Loucy (cell line): ENCODE measurements at regions not wholly inside any gene's neighbourhood (a gene's known extent, or its start where the extent isn't known, plus 50 kb on each side); places are given as distances from the start of the nearest gene placed in this dataset.

Experiments used
- H2AFZ ChIP-seq: fragments of 200-600 bp; sonication (generic); 2 replicates; pipeline ENCODE4 v1.6.0; 2016; ENCODE audit warnings: antibody characterized with exemption, mild to moderate bottlenecking, low read length, moderate library complexity
- H3F3A ChIP-seq: fragments of 200-600 bp; 2 replicates; pipeline ENCODE4 v1.6.0; 2016; ENCODE audit warnings: antibody characterized with exemption, low read depth, mild to moderate bottlenecking
- H3K27me3 ChIP-seq: fragments of 200-600 bp; sonication (generic); 2 replicates; pipeline ENCODE4 v1.6.1; 2014; ENCODE audit warnings: low read length, mild to moderate bottlenecking; ENCODE audit not compliant: insufficient read depth, poor library complexity, severe bottlenecking
- H3K36me3 ChIP-seq: fragments of 200-600 bp; sonication (generic); 2 replicates; pipeline ENCODE4 v1.6.1; 2016; ENCODE audit warnings: low read length; ENCODE audit not compliant: insufficient read depth
- H3K4me1 ChIP-seq: fragments of 200-600 bp; sonication (generic); 2 replicates; pipeline ENCODE4 v1.5.1; 2014; ENCODE audit warnings: low read length, mild to moderate bottlenecking; ENCODE audit not compliant: insufficient read depth, poor library complexity, severe bottlenecking
- H3K4me2 ChIP-seq: fragments of 200-600 bp; sonication (generic); 2 replicates; pipeline ENCODE4 v1.6.0; 2014; ENCODE audit warnings: antibody characterized with exemption, low read length, low read depth, mild to moderate bottlenecking; ENCODE audit not compliant: poor library complexity, severe bottlenecking
- H3K4me3 ChIP-seq: fragments of 200-600 bp; sonication (generic); 2 replicates; pipeline ENCODE4 v1.5.1; 2014; ENCODE audit warnings: low read length, mild to moderate bottlenecking, mixed read lengths; ENCODE audit not compliant: poor library complexity, severe bottlenecking
- H3K79me2 ChIP-seq: fragments of 200-600 bp; sonication (generic); 2 replicates; pipeline ENCODE4 v1.6.1; 2014; ENCODE audit warnings: low read length; ENCODE audit not compliant: insufficient read depth
- H3K9ac ChIP-seq: fragments of 200-600 bp; sonication (generic); 2 replicates; pipeline ENCODE4 v1.6.0; 2014; ENCODE audit warnings: mild to moderate bottlenecking, low read depth, low read length, moderate library complexity; ENCODE audit not compliant: poor library complexity, severe bottlenecking
- H3K9me2 ChIP-seq: fragments of 200-600 bp; sonication (generic); replicated peaks from 2 replicates; pipeline ENCODE4 v1.6.1; 2016; ENCODE audit warnings: low read depth, low read length, mixed read lengths
- H3K9me3 ChIP-seq: fragments of 200-600 bp; sonication (generic); 2 replicates; pipeline ENCODE4 v1.6.1; 2014; ENCODE audit warnings: mild to moderate bottlenecking, antibody characterized with exemption, low read length, low read depth; ENCODE audit not compliant: insufficient read depth
- H4K20me1 ChIP-seq: fragments of 200-600 bp; sonication (generic); 2 replicates; pipeline ENCODE4 v1.6.0; 2014; ENCODE audit warnings: antibody characterized with exemption, low read length, mild to moderate bottlenecking; ENCODE audit not compliant: insufficient read depth, poor library complexity, severe bottlenecking
- EZH2phosphoT487 ChIP-seq: fragments of 200-600 bp; IDR thresholded peaks from 2 replicates; pipeline ENCODE4 v1.6.1; 2018; ENCODE audit warnings: antibody characterized with exemption, mild to moderate bottlenecking, moderate library complexity, borderline replicate concordance
- TF ChIP-seq, protein P1 (sequence below): fragments of 200-600 bp; sonication (generic); conservative IDR thresholded peaks from 2 replicates; pipeline ENCODE4 v1.5.1; 2014; ENCODE audit warnings: mild to moderate bottlenecking, antibody characterized with exemption, low read length

DNA sequence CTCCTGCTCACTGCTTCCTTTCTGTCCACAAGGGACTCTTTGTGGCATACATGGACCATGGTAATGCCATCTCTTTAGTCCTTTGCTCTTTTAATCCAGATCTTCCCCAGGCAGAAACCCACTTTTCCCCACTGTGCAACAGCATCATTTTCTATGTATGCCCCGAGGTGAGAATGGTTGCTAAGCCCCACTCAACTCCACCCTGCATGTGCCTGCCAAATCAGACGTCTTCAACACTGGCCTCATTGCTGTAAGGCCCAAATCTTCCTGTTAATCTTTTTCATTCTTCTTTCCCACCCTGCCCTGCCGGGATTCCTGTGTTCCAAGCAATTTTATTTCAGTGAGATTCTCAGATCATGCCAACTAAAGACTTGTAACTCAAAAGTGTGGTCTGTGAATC is 328.4 kb downstream of the PAX3 start:
- no peaks in the 10 kb centered on the region for H4K20me1 ChIP-seq
- H3K4me2 ChIP-seq, result no peak overlapping the region
- TF ChIP-seq, protein P1, sequence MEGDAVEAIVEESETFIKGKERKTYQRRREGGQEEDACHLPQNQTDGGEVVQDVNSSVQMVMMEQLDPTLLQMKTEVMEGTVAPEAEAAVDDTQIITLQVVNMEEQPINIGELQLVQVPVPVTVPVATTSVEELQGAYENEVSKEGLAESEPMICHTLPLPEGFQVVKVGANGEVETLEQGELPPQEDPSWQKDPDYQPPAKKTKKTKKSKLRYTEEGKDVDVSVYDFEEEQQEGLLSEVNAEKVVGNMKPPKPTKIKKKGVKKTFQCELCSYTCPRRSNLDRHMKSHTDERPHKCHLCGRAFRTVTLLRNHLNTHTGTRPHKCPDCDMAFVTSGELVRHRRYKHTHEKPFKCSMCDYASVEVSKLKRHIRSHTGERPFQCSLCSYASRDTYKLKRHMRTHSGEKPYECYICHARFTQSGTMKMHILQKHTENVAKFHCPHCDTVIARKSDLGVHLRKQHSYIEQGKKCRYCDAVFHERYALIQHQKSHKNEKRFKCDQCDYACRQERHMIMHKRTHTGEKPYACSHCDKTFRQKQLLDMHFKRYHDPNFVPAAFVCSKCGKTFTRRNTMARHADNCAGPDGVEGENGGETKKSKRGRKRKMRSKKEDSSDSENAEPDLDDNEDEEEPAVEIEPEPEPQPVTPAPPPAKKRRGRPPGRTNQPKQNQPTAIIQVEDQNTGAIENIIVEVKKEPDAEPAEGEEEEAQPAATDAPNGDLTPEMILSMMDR, result no peak
- TF ChIP-seq EZH2phosphoT487, result no peak
- H3K36me3 ChIP-seq, result no peaks in the 10 kb centered on the region
- H3K79me2 ChIP-seq, result no peaks in the 10 kb centered on the region
- H2AFZ ChIP-seq, result no peak overlapping the region
- H3K9me2 ChIP-seq, result no peaks in the 10 kb centered on the region
- no peaks in the 10 kb centered on the region for H3K9me3 ChIP-seq
- H3K4me1 ChIP-seq, result no peaks in the 10 kb centered on the region
- H3K9ac ChIP-seq, result no peak overlapping the region
- H3K4me3 ChIP-seq, result no peak overlapping the region
- H3K27me3 ChIP-seq, result no peaks in the 10 kb centered on the region
- no peaks in the 10 kb centered on the region for H3F3A ChIP-seq

DNA sequence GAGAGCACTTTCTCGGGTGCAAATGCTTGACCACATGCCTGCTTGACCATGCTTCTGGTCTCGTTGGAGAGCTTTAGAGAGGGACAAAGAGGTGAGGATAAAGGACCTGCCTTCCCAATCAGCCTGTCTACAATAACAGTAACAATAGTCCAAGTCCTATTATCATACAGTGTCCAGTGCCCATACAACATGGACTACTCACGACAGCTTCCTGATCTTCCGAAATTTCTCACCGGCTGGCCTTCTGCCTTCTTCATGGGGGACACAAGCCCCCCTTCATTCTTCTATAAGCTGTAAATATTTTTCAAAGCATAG is 329.0 kb downstream of the PAX3 start:
- Histone ChIP-seq H3K4me2 (no peak overlapping the region), H3K9me3 (no peaks in the 10 kb centered on the region), H3F3A (no peaks in the 10 kb centered on the region), H3K4me1 (no peaks in the 10 kb centered on the region), H3K27me3 (no peaks in the 10 kb centered on the region), H4K20me1 (no peaks in the 10 kb centered on the region), H3K36me3 (no peaks in the 10 kb centered on the region), H3K9ac (no peak overlapping the region), H3K9me2 (no peaks in the 10 kb centered on the region), H3K79me2 (no peaks in the 10 kb centered on the region), H3K4me3 (no peak overlapping the region), H2AFZ (0 out of 2 replicates have a peak overlapping the region, but pooled peaks have one; percentile 70)
- no peak for TF ChIP-seq EZH2phosphoT487
- TF ChIP-seq, protein P1, result no peak

DNA sequence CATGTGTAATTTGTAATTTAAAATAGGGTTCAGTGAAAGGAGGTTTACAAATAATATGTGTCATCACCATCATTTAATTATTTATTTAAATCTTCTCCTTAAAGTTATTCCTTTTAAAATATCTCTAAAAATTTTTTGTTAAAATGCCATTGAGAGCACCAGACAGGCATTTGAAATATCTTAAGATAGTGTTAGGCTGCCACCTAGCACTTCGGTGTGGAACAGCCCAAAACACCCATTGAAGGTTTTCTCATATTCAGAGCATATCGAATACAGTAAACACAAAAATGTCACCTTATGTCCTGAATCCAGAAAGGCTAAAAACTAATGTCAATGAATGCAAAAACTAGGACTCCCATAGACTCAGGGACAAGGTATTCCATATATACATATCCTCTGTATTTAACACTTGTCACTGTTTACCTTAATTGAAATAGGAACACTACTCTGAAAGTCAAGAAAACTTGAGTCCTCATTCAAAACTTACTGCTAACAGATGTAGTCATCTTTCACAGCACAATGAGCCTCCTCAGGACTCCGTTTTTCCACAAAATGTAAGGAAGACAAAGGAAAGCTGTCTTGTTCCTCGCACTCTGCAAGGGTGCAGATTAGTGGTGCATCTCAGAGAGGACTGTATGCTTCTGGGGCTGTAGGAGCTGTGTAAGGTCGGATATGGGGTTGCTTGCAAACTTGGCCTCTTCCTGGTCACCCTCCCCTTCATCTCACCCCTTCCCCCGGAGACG is 329.5 kb downstream of the PAX3 start:
- H3K36me3 ChIP-seq, result no peaks in the 10 kb centered on the region
- H3K27me3 ChIP-seq, result no peaks in the 10 kb centered on the region
- no peak overlapping the region for H3K9ac ChIP-seq
- H2AFZ ChIP-seq, result peak overlapping the region; percentile 70; the same call in 1 of the 2 replicates
- H3K9me2 ChIP-seq, result no peaks in the 10 kb centered on the region
- H3K4me2 ChIP-seq, result no peak overlapping the region
- H3K79me2 ChIP-seq, result no peaks in the 10 kb centered on the region
- H3K9me3 ChIP-seq, result no peaks in the 10 kb centered on the region
- no peaks in the 10 kb centered on the region for H4K20me1 ChIP-seq
- H3F3A ChIP-seq, result no peaks in the 10 kb centered on the region
- no peak overlapping the region for H3K4me3 ChIP-seq
- TF ChIP-seq, protein P1, result peak; percentile 72
- no peak for TF ChIP-seq EZH2phosphoT487
- no peaks in the 10 kb centered on the region for H3K4me1 ChIP-seq
